GM19455 (cell line): ENCODE measurements at regions not wholly inside any gene's neighbourhood (a gene's known extent, or its start where the extent isn't known, plus 50 kb on each side); places are given as distances from the start of the nearest gene placed in this dataset.

Experiments used
- ATAC-seq: cut with Tn5 transposase; IDR thresholded peaks from one replicate; pipeline ENCODE4 v1.9.1; 2021; ENCODE audit not compliant: unreplicated experiment

DNA sequence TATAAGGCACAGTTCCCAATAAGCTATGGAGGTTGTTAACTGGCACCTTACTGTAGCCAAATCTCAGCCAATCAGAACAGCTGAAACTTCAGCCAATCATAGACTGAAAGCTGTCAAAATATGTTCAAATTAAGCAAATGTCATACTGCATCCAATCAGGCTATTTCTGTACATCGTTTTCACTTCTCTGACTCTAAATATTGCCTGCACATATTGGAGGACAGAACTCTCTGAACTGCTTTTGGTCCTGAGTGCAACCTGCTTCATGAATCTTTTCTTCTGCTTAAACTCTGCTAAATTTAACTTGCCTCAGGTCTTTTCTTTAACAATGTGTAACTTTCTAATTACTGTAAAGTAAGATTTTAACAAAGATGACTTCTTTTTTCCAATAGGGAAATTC is 1198.9 kb upstream of the PCDH7 start:
- ATAC-seq, result no peak

DNA sequence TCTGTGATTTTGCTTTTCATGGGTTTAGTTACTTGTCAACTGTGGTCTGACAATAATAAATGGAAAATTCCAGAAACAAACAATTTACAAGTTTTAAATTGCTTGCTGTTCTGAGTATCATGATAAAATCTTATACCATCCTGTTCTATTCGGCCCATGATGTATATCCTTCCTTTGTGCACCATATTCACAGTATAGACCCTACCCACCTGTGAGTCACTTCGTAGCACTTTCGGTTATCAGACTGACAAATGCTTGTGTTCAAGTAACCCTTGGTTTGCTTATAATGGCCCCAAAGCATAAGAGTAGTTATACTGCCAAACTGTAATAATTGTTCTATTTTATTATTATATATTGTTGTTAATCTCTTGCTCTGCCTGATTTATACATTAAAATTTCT is 1183.4 kb upstream of the PCDH7 start:
- no peak for ATAC-seq

GRCh38 chr4:29538889-29539646 is 1181.1 kb upstream of the PCDH7 start:
- no peak for ATAC-seq

- ATAC-seq, result no peak
Measured at GRCh38 chr4:29540439-29541102, 1179.6 kb upstream of the PCDH7 start.

- no peak for ATAC-seq
Measured at GRCh38 chr4:29541757-29542156, 1178.4 kb upstream of the PCDH7 start.

GRCh38 chr4:29549342-29549741 is 1170.8 kb upstream of the PCDH7 start:
- no peak for ATAC-seq

DNA sequence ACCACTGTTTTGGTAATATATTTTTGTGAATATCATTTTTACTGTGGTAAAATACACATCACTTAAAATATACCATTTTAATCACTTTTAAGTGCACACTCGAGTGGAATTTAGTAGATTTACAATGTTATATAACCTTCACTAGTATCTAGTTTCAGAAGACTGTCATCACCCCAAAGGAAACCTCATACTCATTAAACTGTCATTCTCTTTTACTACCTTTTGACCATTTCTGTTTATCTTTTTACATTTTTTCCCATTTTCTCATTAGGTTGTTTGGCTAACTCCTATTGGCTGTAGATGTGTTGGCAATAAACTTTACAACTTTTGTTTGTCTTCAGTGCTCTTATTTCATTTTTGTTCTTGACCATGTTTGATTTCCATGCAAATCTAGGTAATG is 1168.3 kb upstream of the PCDH7 start:
- ATAC-seq, result no peak

DNA sequence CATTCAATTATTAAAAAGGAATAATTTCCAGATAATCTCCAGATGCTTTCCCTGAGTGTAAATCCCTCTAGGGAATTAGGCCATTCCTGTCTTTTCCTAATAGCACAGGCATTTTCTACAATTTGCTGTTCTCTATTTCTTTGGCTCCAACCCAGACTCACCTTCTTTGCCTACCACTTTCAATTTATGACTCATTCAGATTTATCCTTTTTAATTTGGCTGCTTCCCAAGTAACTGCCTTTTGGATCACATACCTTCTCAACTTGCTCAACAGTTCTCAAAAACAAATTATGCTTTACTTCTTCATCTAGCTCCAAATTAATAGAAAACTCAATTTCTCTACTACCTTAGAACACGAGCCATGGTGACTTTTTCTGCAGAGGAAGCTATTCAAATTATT is 1166.3 kb upstream of the PCDH7 start:
- no peak for ATAC-seq

DNA sequence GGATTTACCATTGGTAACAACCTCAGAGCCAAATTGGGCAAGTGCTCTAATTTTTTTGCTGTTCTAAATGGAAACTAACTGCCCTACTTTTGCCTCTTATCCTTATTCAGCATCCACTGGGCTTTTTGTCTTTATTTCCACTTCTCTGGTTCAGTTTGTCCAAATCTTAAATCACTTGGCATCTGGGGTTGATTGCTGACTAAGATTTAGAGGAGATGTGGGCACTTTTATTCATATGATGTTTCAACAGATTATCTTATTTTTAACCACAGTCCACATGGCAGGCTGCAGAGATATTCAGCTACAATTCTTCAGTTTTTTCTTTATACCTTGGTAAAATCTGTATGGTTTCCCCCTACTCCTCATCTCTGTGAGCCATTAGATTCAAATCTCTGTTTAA is 1161.4 kb upstream of the PCDH7 start:
- ATAC-seq, result no peak

GRCh38 chr4:29559286-29559685 is 1160.9 kb upstream of the PCDH7 start:
- ATAC-seq, result no peak

GRCh38 chr4:29560452-29560851 is 1159.7 kb upstream of the PCDH7 start:
- no peak for ATAC-seq

GRCh38 chr4:29565256-29565655 is 1154.9 kb upstream of the PCDH7 start:
- ATAC-seq, result no peak

DNA sequence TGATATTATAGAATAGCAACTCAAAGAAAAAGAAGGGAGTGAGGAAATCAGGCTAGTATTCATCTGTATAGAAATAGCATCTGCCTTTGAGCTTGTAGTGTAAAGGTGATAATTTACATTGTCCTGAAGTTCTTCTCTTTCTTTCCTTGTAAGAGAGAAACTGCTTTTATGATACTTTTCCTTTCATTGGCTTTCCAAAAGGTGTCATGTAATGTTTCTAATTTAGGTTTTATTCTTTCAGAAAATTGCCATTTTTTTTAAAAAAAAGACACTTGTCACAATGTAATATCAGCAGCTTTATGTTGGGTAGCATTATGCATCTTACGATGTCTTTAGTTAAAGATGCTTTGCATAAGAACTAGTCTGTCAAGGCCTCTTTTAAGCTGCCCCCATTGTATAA is 1153.8 kb upstream of the PCDH7 start:
- ATAC-seq, result no peak

DNA sequence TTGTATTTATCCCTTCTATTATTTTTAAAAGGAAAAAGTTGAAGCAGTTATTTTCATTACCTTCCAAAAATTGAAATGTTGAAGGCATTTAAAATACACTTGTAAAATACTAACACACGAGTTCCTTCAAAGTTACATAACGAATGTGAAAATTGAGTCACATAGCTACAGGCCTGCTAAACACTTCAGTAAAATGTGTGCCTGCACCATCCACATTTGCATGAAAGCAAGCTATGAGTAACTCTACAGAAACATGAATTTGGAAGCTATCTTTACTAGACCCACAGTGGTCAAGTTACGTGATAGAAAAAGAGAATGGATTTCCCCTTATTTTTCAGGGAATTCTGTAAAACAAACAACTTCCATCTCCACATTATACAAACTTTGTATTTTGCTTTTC is 1148.8 kb upstream of the PCDH7 start:
- ATAC-seq, result no peak

DNA sequence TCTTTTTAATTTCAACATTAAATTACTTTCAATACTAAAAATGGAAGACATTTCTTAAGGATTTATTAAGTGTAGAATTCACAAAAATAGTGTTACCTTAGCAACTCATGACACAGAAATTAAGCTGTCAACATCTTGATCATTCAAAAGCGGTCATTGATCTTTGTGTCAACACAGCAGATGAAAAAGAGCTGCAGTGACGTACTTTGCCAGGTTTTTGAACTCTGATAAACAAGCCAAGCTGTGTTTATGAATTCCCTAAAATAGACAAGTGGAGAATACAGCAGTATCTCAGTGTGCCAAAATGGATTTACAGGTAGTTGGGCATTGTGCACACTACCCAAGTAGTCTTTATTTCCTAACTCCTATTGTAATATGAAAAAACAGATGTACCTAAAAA is 1141.8 kb upstream of the PCDH7 start:
- ATAC-seq, result no peak

DNA sequence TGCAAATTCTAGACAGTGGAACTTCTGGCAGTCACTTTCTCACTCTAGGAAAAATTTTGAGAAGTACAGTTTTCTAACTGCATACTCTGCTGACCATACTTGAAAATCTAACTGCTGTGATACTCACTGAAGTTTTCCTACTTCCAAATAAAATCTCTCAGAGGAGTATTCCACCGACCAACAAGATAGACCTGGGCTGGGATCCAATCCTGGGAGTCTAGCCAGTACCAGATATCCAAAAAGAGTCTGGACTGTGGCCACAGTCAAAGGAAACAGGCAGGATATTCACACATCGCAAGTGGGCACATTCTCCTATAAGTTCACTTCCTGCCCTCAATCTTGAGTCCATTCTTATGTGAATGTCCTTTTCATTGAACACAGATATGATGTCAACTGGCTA is 1138.7 kb upstream of the PCDH7 start:
- ATAC-seq, result no peak

DNA sequence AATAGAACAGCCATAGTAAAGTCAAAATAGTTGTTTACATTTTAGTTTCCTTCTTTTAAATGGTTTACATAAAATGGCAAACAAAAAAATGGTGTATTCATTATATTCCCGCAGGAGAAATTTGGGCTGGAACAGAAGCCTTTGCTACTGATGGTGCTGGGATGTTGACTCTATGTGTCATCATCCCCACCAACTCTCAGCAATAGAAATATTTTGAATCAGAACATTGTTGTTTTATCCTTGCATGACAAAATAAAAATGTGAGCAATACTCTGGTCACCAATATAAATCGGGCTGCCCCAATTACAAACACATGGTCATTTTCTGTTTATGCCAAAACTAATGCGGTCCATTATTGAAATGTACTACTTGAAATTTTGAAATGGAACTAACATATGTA is 1131.6 kb upstream of the PCDH7 start:
- ATAC-seq, result no peak

- no peak for ATAC-seq
Measured at GRCh38 chr4:29596228-29596627, 1123.9 kb upstream of the PCDH7 start.

DNA sequence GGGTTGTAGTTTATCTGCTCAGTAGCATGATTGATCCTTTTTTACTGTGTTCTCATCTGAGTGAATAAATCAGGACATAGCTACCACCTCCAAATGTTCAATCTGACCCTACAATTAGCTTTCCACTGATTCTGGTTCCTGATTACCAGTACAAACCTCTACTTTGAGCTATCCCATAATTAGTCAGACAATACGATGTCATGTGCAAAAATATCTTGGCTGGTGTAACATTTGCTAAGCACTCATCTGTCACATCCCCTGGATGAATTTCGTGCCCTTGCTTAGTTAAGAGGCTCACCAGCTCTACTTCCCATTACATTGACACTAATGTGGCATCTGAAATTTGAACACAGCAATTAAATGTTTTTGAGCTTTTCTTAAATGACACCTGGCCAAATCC is 1101.0 kb upstream of the PCDH7 start:
- ATAC-seq, result no peak

DNA sequence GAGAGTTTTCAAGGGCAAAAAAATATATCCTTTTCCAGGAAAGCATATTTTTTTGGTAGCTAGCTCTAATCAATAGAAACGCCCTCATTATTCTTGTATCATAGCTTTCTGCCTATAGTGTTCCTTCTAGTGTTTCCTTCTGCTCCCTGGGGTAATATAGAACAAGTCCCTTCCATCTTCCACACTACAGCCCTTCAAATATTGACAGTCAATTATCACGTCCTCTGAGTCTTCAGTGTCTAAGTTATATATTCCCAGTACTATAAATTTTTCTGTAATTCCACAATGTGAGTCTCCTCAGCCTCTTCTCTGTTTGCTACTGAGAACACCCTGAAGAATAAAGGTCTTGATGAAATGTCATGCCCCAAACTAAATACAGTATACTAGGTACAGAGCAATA is 1088.0 kb upstream of the PCDH7 start:
- ATAC-seq, result no peak

- no peak for ATAC-seq
Measured at GRCh38 chr4:29636961-29637360, 1083.2 kb upstream of the PCDH7 start.

GRCh38 chr4:29653221-29653620 is 1066.9 kb upstream of the PCDH7 start:
- no peak for ATAC-seq

- ATAC-seq, result no peak
Measured at GRCh38 chr4:29680644-29681043, 1039.5 kb upstream of the PCDH7 start.
